ENCODE measurements at regions not wholly inside any gene's neighbourhood (a gene's known extent, or its start where the extent isn't known, plus 50 kb on each side); places are given as distances from the start of the nearest gene placed in this dataset.
"Not testable (repeated sequence)": the region's sequence is repeated elsewhere in the genome, so short reads cannot be mapped to it uniquely, and the experiment has no call there.

GRCh38 chr2:134027980-134028379, 225.9 kb upstream of the MGAT5 start:
- Histone ChIP-seq H3K27me3 (replicated peaks; ENCODE audit: control insufficient read depth, insufficient read depth, low read length) (no peaks in the 10 kb centered on the region; the same call in 1 of the 2 replicates), H3K36me3 (ENCODE audit: control insufficient read depth, insufficient read depth, low read length) (no peaks in the 10 kb centered on the region), H3K4me3 (replicated peaks; ENCODE audit: low read depth, low read length) (no peak overlapping the region)
- no peak for DNase-seq (ENCODE audit: extremely low read depth, insufficient read length)
- no peak for TF ChIP-seq CTCF (IDR thresholded peaks at IDR 0.05; ENCODE audit: insufficient read depth, low read length, poor library complexity, severe bottlenecking)

GRCh38 chr2:134029418-134029817, 224.5 kb upstream of the MGAT5 start:
- Histone ChIP-seq H3K36me3 (ENCODE audit: control insufficient read depth, insufficient read depth, low read length) (no peaks in the 10 kb centered on the region), H3K27me3 (replicated peaks; ENCODE audit: control insufficient read depth, insufficient read depth, low read length) (no peaks in the 10 kb centered on the region; the same call in 1 of the 2 replicates), H3K4me3 (replicated peaks; ENCODE audit: low read depth, low read length) (no peak overlapping the region)
- no peak for DNase-seq (ENCODE audit: extremely low read depth, insufficient read length)
- no peak for TF ChIP-seq CTCF (IDR thresholded peaks at IDR 0.05; ENCODE audit: insufficient read depth, low read length, poor library complexity, severe bottlenecking)

DNA sequence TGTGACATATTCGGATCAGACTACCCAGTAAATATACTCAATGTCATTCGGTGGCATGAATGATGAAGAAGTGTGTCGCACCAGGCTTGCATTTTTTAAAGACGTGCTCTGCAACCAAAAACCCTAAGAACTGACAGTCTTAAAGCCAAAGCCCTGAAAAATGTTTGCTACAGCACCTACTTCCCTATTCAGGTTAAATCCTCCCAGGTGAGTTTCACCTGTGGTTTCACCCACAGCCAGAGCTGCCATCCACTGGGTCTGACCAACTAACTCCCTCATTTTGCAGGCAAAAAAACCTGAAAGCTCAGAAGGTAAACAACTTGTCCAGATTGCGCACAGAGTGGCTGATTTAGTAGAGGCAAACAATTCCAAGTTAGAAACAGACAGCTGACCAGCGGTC, 222.3 kb upstream of the MGAT5 start:
- no peaks in the 10 kb centered on the region; the same call in 1 of the 2 replicates for H3K27me3 ChIP-seq (replicated peaks; ENCODE audit: control insufficient read depth, insufficient read depth, low read length)
- no peak for DNase-seq (ENCODE audit: extremely low read depth, insufficient read length)
- no peak overlapping the region for H3K4me3 ChIP-seq (replicated peaks; ENCODE audit: low read depth, low read length)
- no peak for TF ChIP-seq CTCF (IDR thresholded peaks at IDR 0.05; ENCODE audit: insufficient read depth, low read length, poor library complexity, severe bottlenecking)
- no peaks in the 10 kb centered on the region for H3K36me3 ChIP-seq (ENCODE audit: control insufficient read depth, insufficient read depth, low read length)

GRCh38 chr2:134035605-134036370, 218.1 kb upstream of the MGAT5 start:
- H3K36me3 ChIP-seq (ENCODE audit: control insufficient read depth, insufficient read depth, low read length) = no peaks in the 10 kb centered on the region
- TF ChIP-seq CTCF (IDR thresholded peaks at IDR 0.05; ENCODE audit: insufficient read depth, low read length, poor library complexity, severe bottlenecking) = no peak
- no peak for DNase-seq (ENCODE audit: extremely low read depth, insufficient read length)
- no peak overlapping the region for H3K4me3 ChIP-seq (replicated peaks; ENCODE audit: low read depth, low read length)
- no peaks in the 10 kb centered on the region for H3K27me3 ChIP-seq (replicated peaks; ENCODE audit: control insufficient read depth, insufficient read depth, low read length)

DNA sequence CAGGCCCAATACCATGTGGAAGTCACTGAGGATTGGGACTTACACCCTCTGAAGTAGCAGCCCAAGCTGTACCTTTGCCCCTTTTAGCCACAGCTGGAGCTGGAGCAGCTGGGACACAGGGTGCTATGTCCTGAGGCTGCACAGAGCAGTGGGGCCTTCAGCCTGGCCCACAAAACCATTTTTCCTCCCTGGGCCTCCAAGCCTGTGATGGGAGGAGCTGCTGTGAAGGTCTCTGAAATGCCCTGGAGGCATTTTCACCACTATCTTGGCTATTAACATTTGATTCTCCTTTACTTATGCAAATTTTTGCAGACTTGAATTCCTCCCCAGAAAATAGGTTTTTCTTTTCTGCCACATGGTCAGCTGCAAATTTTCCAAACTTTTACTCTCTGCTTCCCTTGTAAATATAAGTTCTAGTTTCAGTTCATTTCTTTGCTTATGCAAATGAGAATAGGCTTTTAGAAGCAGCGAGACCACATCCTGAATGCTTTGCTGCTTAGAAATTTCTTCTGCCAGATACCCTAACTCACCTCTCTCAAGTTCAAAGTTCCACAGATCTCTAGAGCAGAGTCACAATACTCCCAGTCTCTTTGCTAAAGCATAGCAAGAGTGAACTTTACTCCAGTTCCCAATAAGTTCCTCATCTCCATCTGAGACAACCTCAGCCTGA, 213.8 kb upstream of the MGAT5 start:
- Histone ChIP-seq H3K27me3 (replicated peaks; ENCODE audit: control insufficient read depth, insufficient read depth, low read length) (no peaks in the 10 kb centered on the region), H3K4me3 (replicated peaks; ENCODE audit: low read depth, low read length) (no peak overlapping the region), H3K36me3 (ENCODE audit: control insufficient read depth, insufficient read depth, low read length) (no peaks in the 10 kb centered on the region)
- TF ChIP-seq CTCF (IDR thresholded peaks at IDR 0.05; ENCODE audit: insufficient read depth, low read length, poor library complexity, severe bottlenecking) = no peak
- DNase-seq (ENCODE audit: extremely low read depth, insufficient read length) = no peak

- not testable (repeated sequence) for DNase-seq (ENCODE audit: extremely low read depth, insufficient read length); H3K4me3 ChIP-seq (replicated peaks; ENCODE audit: low read depth, low read length); H3K27me3 ChIP-seq (replicated peaks; ENCODE audit: control insufficient read depth, insufficient read depth, low read length); H3K36me3 ChIP-seq (ENCODE audit: control insufficient read depth, insufficient read depth, low read length)
Observed at GRCh38 chr2:134040626-134041172, 213.2 kb upstream of the MGAT5 start.
